Neural progenitor cell (in vitro differentiated cells): ENCODE measurements at regions not wholly inside any gene's neighbourhood (a gene's known extent, or its start where the extent isn't known, plus 50 kb on each side); places are given as distances from the start of the nearest gene placed in this dataset.

Experiments used
- DNase-seq: peaks from one replicate; pipeline ENCODE4 v3.0.0-alpha.2; 2016; ENCODE audit warnings: low spot score
- H2AFZ ChIP-seq: fragments of 200-600 bp; sonication (generic); replicated peaks from 2 replicates; pipeline ENCODE4 v1.6.1; 2016; ENCODE audit warnings: antibody characterized with exemption
- H3F3A ChIP-seq: fragments of 200-600 bp; sonication (generic); 2 replicates; pipeline ENCODE4 v1.6.1; 2016; ENCODE audit warnings: antibody characterized with exemption, low read depth
- H3K27ac ChIP-seq: fragments of 200-600 bp; sonication (generic); 2 replicates; pipeline ENCODE4 v1.5.1; 2016; ENCODE audit warnings: mild to moderate bottlenecking
- H3K27me3 ChIP-seq: fragments of 200-600 bp; sonication (generic); 2 replicates; pipeline ENCODE4 v1.6.1; 2016; ENCODE audit warnings: mild to moderate bottlenecking, moderate library complexity
- H3K36me3 ChIP-seq: fragments of 200-600 bp; sonication (generic); 2 replicates; pipeline ENCODE4 v1.5.1; 2016
- H3K4me1 ChIP-seq: fragments of 200-600 bp; sonication (generic); 2 replicates; pipeline ENCODE4 v1.6.1; 2016; ENCODE audit warnings: mixed run types
- H3K4me2 ChIP-seq: fragments of 200-600 bp; sonication (generic); 2 replicates; pipeline ENCODE4 v1.6.1; 2016
- H3K4me3 ChIP-seq: fragments of 200-600 bp; sonication (generic); 2 replicates; pipeline ENCODE4 v1.5.1; 2016
- H3K79me2 ChIP-seq: fragments of 200-600 bp; sonication (generic); 2 replicates; pipeline ENCODE4 v1.6.1; 2016; ENCODE audit warnings: low read depth
- H3K9ac ChIP-seq: fragments of 200-600 bp; sonication (generic); 2 replicates; pipeline ENCODE4 v1.6.1; 2016
- H3K9me3 ChIP-seq: fragments of 200-600 bp; sonication (generic); 2 replicates; pipeline ENCODE4 v1.5.1; 2016; ENCODE audit warnings: low read depth
- H4K20me1 ChIP-seq: fragments of 200-600 bp; sonication (generic); 2 replicates; pipeline ENCODE4 v1.6.1; 2016; ENCODE audit warnings: low read depth
- H3K27ac Mint-ChIP-seq: 3 replicates; pipeline ENCODE4 v1.8.0; 2021; ENCODE audit warnings: mixed read lengths
- H3K27me3 Mint-ChIP-seq: 2 replicates; pipeline ENCODE4 v1.8.0; 2022; ENCODE audit warnings: low read depth, mild to moderate bottlenecking, inconsistent platforms, moderate library complexity, mixed read lengths; ENCODE audit not compliant: insufficient read depth
- H3K36me3 Mint-ChIP-seq: 3 replicates; pipeline ENCODE4 v1.8.0; 2021; ENCODE audit warnings: mixed read lengths
- H3K4me1 Mint-ChIP-seq: 3 replicates; pipeline ENCODE4 v1.8.0; 2021; ENCODE audit warnings: mixed read lengths
- H3K4me3 Mint-ChIP-seq: 3 replicates; pipeline ENCODE4 v1.8.0; 2021; ENCODE audit warnings: mild to moderate bottlenecking, moderate library complexity, mixed read lengths
- H3K9me3 Mint-ChIP-seq: 3 replicates; pipeline ENCODE4 v1.8.0; 2020; ENCODE audit warnings: mixed read lengths
- CTCF ChIP-seq: fragments of 200-600 bp; sonication (generic); IDR thresholded peaks from 2 replicates; pipeline ENCODE4 v1.5.1; 2017; ENCODE audit warnings: antibody characterized with exemption, mild to moderate bottlenecking
- EZH2 ChIP-seq: fragments of 200-600 bp; sonication (generic); IDR thresholded peaks from 2 replicates; pipeline ENCODE4 v1.6.1; 2017; ENCODE audit warnings: antibody characterized with exemption, mild to moderate bottlenecking, moderate library complexity
- EZH2phosphoT487 ChIP-seq: fragments of 200-600 bp; sonication (generic); IDR thresholded peaks from 2 replicates; pipeline ENCODE4 v1.6.1; 2017; ENCODE audit warnings: antibody characterized with exemption

GRCh38 chr4:61041527-61041926 lies 158.6 kb upstream of the ADGRL3 start:
- peaks cover 10% of the 10 kb centered on the region for H3K9me3 Mint-ChIP-seq
- Histone ChIP-seq H3K9ac (no peak overlapping the region), H4K20me1 (no peaks in the 10 kb centered on the region), H3F3A (no peaks in the 10 kb centered on the region), H3K27me3 (no peaks in the 10 kb centered on the region), H3K9me3 (no peaks in the 10 kb centered on the region), H3K4me3 (no peak overlapping the region), H3K27ac (no peak overlapping the region), H3K79me2 (no peaks in the 10 kb centered on the region), H2AFZ (no peak overlapping the region), H3K4me2 (no peak overlapping the region), H3K36me3 (no peaks in the 10 kb centered on the region), H3K4me1 (peaks cover 11% of the 10 kb centered on the region)
- H3K4me3 Mint-ChIP-seq = no peak overlapping the region
- H3K27ac Mint-ChIP-seq = no peak overlapping the region
- no peaks in the 10 kb centered on the region for H3K27me3 Mint-ChIP-seq
- peaks cover 2% of the 10 kb centered on the region for H3K36me3 Mint-ChIP-seq
- no peak for DNase-seq
- peaks cover 19% of the 10 kb centered on the region for H3K4me1 Mint-ChIP-seq
- TF ChIP-seq EZH2 = no peak
- no peak for TF ChIP-seq EZH2phosphoT487
- no peak for TF ChIP-seq CTCF

- Histone ChIP-seq H3K27me3 (no peaks in the 10 kb centered on the region), H3K27ac (no peak overlapping the region), H3K4me3 (no peak overlapping the region), H3K4me1 (peaks cover 22% of the 10 kb centered on the region), H3K9ac (no peak overlapping the region), H3F3A (no peaks in the 10 kb centered on the region), H3K9me3 (no peaks in the 10 kb centered on the region), H3K4me2 (no peak overlapping the region), H3K79me2 (no peaks in the 10 kb centered on the region), H4K20me1 (no peaks in the 10 kb centered on the region), H3K36me3 (no peaks in the 10 kb centered on the region), H2AFZ (no peak overlapping the region)
- no peak for DNase-seq
- Mint-ChIP-seq H3K27me3 (no peaks in the 10 kb centered on the region), H3K27ac (no peak overlapping the region), H3K36me3 (peaks cover 2% of the 10 kb centered on the region), H3K4me3 (no peak overlapping the region), H3K4me1 (peaks cover 19% of the 10 kb centered on the region), H3K9me3 (peaks cover 5% of the 10 kb centered on the region)
- TF ChIP-seq CTCF = no peak
These were observed 155.3 kb upstream of the ADGRL3 start for GRCh38 chr4:61044837-61045236.

GRCh38 chr4:61049018-61049417 lies 151.1 kb upstream of the ADGRL3 start:
- Histone ChIP-seq H3K4me2 (no peak overlapping the region), H3K4me3 (no peak overlapping the region), H4K20me1 (no peaks in the 10 kb centered on the region), H3K9ac (no peak overlapping the region), H3K27ac (no peak overlapping the region), H3K79me2 (no peaks in the 10 kb centered on the region), H2AFZ (no peak overlapping the region), H3K36me3 (no peaks in the 10 kb centered on the region), H3K4me1 (peaks cover 17% of the 10 kb centered on the region), H3K27me3 (no peaks in the 10 kb centered on the region), H3F3A (no peaks in the 10 kb centered on the region), H3K9me3 (no peaks in the 10 kb centered on the region)
- H3K36me3 Mint-ChIP-seq = no peaks in the 10 kb centered on the region
- no peak for TF ChIP-seq CTCF
- TF ChIP-seq EZH2phosphoT487 = no peak
- TF ChIP-seq EZH2 = no peak
- no peak overlapping the region for H3K27ac Mint-ChIP-seq
- peaks cover 7% of the 10 kb centered on the region for H3K4me1 Mint-ChIP-seq
- no peak overlapping the region for H3K4me3 Mint-ChIP-seq
- H3K27me3 Mint-ChIP-seq = no peaks in the 10 kb centered on the region
- DNase-seq = no peak
- peaks cover 2% of the 10 kb centered on the region for H3K9me3 Mint-ChIP-seq

- no peaks in the 10 kb centered on the region for H3K36me3 ChIP-seq
- no peak overlapping the region for H3K9ac ChIP-seq
- H3K4me2 ChIP-seq = no peak overlapping the region
- peaks cover 2% of the 10 kb centered on the region for H3K4me1 Mint-ChIP-seq
- no peak for DNase-seq
- no peak overlapping the region for H3K27ac Mint-ChIP-seq
- H3K4me1 ChIP-seq = no peaks in the 10 kb centered on the region
- H3K9me3 Mint-ChIP-seq = no peaks in the 10 kb centered on the region
- TF ChIP-seq CTCF = no peak
- TF ChIP-seq EZH2 = no peak
- no peak for TF ChIP-seq EZH2phosphoT487
- H3K4me3 Mint-ChIP-seq = no peak overlapping the region
- no peaks in the 10 kb centered on the region for H3F3A ChIP-seq
- no peaks in the 10 kb centered on the region for H3K36me3 Mint-ChIP-seq
- H3K9me3 ChIP-seq = no peaks in the 10 kb centered on the region
- H3K27ac ChIP-seq = no peak overlapping the region
- H4K20me1 ChIP-seq = no peaks in the 10 kb centered on the region
- peak overlapping the region; percentile 60 for H2AFZ ChIP-seq
- no peaks in the 10 kb centered on the region for H3K79me2 ChIP-seq
- no peaks in the 10 kb centered on the region for H3K27me3 Mint-ChIP-seq
- H3K4me3 ChIP-seq = no peak overlapping the region
- H3K27me3 ChIP-seq = no peaks in the 10 kb centered on the region
These were observed 132.7 kb upstream of the ADGRL3 start for GRCh38 chr4:61067381-61067780.
